H1 (cell line): ENCODE measurements at regions not wholly inside any gene's neighbourhood (a gene's known extent, or its start where the extent isn't known, plus 50 kb on each side); places are given as distances from the start of the nearest gene placed in this dataset.

Source experiments
- CEBPB ChIP-seq: IDR thresholded peaks from 2 replicates; pipeline ENCODE4 v1.6.1; 2012; ENCODE audit warnings: low read depth, low read length
- CHD7 ChIP-seq: fragments of 300-600 bp; sonication (generic); IDR thresholded peaks from 2 replicates; pipeline ENCODE4 v1.7.1; 2012; ENCODE audit warnings: low read length, moderate library complexity, mild to moderate bottlenecking, inconsistent platforms; ENCODE audit not compliant: insufficient replicate concordance
- EGR1 ChIP-seq: IDR thresholded peaks from 2 replicates; pipeline ENCODE4 v1.6.1; 2011; ENCODE audit warnings: low read depth, low read length, borderline replicate concordance
- NANOG ChIP-seq: IDR thresholded peaks from 2 replicates; pipeline ENCODE4 v1.6.1; 2011; ENCODE audit warnings: low read length, low read depth, mild to moderate bottlenecking, inconsistent platforms; ENCODE audit not compliant: insufficient read depth, poor library complexity, severe bottlenecking
- NRF1 ChIP-seq: IDR thresholded peaks from 2 replicates; pipeline ENCODE4 v1.6.1; 2011; ENCODE audit warnings: mild to moderate bottlenecking, low read depth, low read length, improper control_type of control experiment
- SAP30 ChIP-seq: fragments of 300-600 bp; sonication (generic); IDR thresholded peaks from 2 replicates; pipeline ENCODE4 v1.7.1; 2012; ENCODE audit warnings: low read length, moderate library complexity, mild to moderate bottlenecking, inconsistent platforms; ENCODE audit not compliant: insufficient read depth, insufficient replicate concordance
- TEAD4 ChIP-seq: IDR thresholded peaks from 2 replicates; pipeline ENCODE4 v1.6.1; 2012; ENCODE audit warnings: low read depth, low read length, inconsistent platforms, mixed read lengths
- TF ChIP-seq, protein P1 (sequence below): IDR thresholded peaks from 2 replicates; pipeline ENCODE4 v1.6.1; 2012; ENCODE audit warnings: inconsistent platforms

- TF ChIP-seq CHD7 (no peak), EGR1 (no peak), CEBPB (no peak), TEAD4 (no peak), NANOG (no peak), SAP30 (no peak), NRF1 (no peak)
- TF ChIP-seq, protein P1, sequence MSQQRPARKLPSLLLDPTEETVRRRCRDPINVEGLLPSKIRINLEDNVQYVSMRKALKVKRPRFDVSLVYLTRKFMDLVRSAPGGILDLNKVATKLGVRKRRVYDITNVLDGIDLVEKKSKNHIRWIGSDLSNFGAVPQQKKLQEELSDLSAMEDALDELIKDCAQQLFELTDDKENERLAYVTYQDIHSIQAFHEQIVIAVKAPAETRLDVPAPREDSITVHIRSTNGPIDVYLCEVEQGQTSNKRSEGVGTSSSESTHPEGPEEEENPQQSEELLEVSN, result no peak
These were observed 657.5 kb upstream of the GJE1 start (continued) for GRCh38 chr6:141475259-141475658.
